ENCODE measurements at regions not wholly inside any gene's neighbourhood (a gene's known extent, or its start where the extent isn't known, plus 50 kb on each side); places are given as distances from the start of the nearest gene placed in this dataset.
A peak's percentile ranks its signal among the peaks of the same experiment; 100 is the strongest.
"Not testable (repeated sequence)": the region's sequence is repeated elsewhere in the genome, so short reads cannot be mapped to it uniquely, and the experiment has no call there.

- DNase-seq (ENCODE audit: low spot score), result no peak
Observed at GRCh38 chr12:86574143-86574542, 318.0 kb upstream of the MGAT4C start.

DNA sequence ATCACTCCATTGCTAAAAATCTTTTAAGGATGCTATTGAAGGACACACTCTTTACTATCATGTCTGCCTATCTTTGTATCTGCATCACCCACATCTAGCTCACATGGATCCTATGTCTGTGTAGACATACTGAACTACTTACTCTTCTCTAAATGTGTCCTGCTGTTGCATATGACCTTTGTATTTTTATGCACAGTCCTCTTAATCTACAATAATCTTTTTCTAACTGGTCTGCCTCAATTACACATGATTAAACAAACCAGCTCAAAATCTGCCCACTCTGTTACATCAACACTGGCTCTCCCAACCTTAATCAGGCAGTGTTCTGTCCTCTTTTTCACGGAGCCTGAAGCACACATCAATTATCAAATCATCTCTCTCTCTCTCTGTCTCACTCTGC lies 316.3 kb upstream of the MGAT4C start:
- DNase-seq (ENCODE audit: low spot score), result no peak

- no peak for DNase-seq (ENCODE audit: low spot score)
Observed at GRCh38 chr12:86565038-86565437, 308.8 kb upstream of the MGAT4C start.

DNA sequence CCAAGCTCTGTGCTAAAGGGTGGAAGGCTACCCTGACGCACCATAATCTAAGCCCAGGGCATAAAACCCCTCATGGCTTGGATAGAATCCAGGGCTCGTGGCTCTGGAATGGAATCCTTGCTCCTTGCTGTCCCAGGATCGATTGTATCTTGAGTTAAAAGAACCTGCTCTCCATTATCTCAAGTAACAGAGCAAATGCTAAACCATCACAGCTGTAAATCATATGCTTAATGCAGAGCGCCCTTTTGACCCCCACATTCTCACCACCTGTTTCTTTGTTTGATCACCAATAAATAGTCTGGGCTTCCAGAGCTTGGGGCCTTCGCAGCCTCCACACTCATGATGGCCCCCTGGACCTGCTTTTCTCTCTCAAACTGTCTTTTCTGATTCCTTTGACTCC lies 299.3 kb upstream of the MGAT4C start:
- DNase-seq (ENCODE audit: low spot score), result not testable (repeated sequence)

GRCh38 chr12:86551146-86551571 lies 295.0 kb upstream of the MGAT4C start:
- DNase-seq (ENCODE audit: low spot score), result no peak

DNA sequence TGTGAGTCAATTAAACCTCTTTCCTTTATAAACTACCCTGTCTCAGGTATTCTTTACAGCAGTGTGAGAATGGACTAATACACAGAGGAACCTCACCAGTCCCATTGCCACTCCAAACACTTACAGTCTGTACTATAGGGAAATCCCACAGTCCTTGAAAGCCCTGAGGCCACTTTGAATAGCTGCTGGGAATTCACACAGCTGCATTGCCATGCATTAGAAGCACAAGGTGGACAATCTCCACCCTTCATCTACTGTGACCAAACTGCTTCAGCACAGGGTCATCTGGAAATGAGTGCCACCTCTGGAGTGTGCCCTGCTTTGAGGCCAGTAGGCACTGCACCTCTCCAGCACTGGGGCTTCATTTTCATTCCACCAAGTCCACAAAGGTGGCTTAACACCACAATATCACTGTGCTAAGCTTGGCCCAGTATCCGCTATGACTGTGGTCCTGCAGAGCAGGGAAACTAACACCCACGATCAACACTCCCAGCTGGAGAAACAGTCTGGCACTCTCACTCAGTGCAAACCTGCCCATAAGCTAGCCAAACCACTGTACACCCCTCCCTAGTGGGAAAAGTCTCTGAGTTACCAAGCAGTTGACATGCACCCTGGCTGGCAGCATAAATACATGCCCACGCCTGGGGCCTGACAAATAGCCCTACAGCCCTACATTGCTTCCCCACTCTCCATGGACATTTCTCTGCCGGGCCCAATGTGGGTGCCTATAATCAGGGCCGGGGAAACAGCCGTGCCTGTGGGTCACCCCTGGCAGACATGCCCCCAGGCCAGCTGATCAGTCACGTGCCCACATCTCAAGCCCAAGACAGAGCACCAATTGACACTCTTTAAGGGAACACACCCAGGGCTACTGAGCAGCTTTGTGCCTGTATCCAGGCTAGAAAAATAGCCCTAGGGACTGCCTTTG lies 294.3 kb upstream of the MGAT4C start:
- no peak for DNase-seq (ENCODE audit: low spot score)

- no peak for DNase-seq (ENCODE audit: low spot score)
Observed at GRCh38 chr12:86543716-86544115, 287.5 kb upstream of the MGAT4C start.

DNA sequence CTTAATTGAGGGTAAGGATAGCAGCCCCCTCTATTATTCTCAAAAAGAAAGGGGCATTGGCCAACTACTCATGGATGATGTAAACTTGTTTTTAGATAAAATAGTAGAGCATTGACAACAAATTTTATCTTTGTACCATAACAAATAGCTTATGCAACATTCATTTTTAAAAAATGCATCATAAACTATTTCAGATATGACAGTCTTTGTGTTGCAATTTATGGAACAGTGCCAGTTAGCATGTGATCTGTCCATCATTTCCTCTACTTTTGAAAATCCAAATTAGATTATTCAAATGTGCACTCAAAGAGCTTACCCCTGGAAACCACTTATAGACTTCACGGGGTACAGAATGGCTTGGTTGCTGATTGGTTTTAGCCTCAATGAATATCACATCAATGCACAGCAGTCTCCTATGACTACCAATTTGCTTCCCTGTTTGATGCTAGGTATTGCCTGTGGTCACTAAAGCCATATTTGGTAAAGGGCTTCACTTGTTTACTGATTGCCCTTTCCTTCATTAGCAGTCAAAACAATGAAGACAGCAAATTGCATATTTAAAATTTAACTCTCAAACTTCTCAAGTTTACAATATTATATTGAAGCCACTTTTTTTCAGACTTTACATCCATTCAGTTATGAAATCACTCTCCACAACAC lies 274.9 kb upstream of the MGAT4C start:
- DNase-seq (ENCODE audit: low spot score), result peak; percentile 2

DNA sequence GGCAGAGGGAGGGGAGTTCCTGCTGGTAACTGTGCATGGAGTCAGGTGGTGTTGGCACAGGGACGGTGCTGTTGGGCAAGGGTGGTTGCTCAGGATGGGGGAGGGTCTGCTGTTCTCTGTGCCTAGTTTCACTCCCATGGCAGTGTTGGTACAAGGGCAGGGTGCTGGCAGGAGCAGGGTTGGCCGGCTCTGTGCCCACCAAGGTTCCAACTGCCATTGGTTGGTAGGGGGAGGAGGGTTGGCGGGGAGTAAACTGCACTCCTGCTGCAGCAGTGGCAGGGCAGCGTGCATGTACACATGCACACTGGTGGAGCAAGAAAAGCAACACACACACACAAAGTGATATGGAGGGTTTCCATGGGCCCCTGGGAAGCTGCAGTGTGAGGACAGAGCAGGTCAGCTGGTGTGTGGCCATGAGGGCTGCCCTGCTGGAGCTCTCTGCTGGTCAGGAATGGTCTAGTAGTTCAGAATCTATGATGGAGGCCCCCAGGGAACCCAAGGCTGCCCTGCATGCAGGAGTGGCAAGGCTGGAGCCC lies 269.9 kb upstream of the MGAT4C start:
- no peak for DNase-seq (ENCODE audit: low spot score)

- DNase-seq (ENCODE audit: low spot score), result no peak
Observed at GRCh38 chr12:86523844-86524243, 267.7 kb upstream of the MGAT4C start.

GRCh38 chr12:86521870-86522269 lies 265.7 kb upstream of the MGAT4C start:
- no peak for DNase-seq (ENCODE audit: low spot score)

GRCh38 chr12:86513226-86513625 lies 257.0 kb upstream of the MGAT4C start:
- DNase-seq (ENCODE audit: low spot score), result no peak

GRCh38 chr12:86496595-86496994 lies 240.4 kb upstream of the MGAT4C start:
- peak; percentile 26 for DNase-seq (ENCODE audit: low spot score)

- no peak for DNase-seq (ENCODE audit: low spot score)
Observed at GRCh38 chr12:86484473-86484872, 228.3 kb upstream of the MGAT4C start.

- no peak for DNase-seq (ENCODE audit: low spot score)
Observed at GRCh38 chr12:86473231-86473630, 217.0 kb upstream of the MGAT4C start.

DNA sequence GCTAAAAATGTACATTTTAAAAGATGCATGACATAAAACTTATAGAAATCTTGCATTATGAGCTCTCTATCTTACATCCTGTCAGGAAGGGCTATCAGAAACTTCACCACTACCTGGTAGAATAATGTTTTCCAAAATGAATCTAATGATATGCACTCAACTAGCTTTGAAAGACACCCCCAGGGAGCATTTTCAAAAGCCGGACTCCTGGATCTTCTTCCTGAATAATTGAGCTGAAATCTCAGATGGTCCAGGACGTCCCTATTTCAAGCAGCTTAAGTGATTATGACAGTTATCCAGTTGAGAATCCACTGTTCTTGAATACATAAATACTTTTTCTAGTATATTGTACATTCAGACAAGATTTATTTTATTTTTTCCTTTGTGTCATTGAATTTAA lies 200.6 kb upstream of the MGAT4C start:
- no peak for DNase-seq (ENCODE audit: low spot score)

DNA sequence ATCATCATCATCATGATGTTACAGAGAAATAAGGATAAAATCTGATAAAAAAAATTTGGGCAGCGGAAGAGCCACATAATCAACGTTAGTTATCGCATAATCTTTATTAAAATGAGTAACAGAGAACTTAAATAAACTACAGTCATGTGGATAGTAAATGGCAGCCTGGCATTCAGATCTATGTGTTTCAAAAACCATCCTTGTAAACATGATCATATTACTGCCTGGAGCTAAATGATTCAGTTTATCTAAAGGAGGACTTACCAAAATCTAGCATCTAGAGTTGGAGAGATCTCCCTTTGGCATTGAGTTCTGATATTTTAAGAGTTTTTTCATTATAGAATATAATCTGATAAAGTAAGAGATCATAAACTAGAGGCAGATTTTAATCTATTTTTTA lies 200.1 kb upstream of the MGAT4C start:
- DNase-seq (ENCODE audit: low spot score), result no peak

- DNase-seq (ENCODE audit: low spot score), result peak; percentile 23
Observed at GRCh38 chr12:86445356-86445755, 189.2 kb upstream of the MGAT4C start.

GRCh38 chr12:86435053-86435452 lies 178.9 kb upstream of the MGAT4C start:
- DNase-seq (ENCODE audit: low spot score), result no peak

DNA sequence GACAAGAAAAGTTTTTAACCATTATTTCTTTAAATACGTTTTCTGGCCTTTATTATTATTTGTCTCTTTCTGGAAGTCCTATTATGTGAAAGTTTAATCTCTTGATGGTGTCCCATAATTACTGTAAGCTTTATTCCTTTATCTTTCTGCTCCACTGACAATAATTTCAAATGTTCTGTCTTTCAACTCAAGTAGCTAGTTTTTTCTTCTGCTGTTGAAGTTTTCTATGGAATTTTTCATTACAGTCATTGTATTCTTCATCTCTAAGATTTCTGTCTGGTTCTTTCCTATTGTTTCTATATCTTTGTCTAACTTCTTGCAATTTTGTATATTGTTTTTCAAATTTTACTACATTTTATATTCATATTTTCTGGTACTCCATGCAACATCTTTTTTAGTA lies 173.6 kb upstream of the MGAT4C start:
- DNase-seq (ENCODE audit: low spot score), result no peak

DNA sequence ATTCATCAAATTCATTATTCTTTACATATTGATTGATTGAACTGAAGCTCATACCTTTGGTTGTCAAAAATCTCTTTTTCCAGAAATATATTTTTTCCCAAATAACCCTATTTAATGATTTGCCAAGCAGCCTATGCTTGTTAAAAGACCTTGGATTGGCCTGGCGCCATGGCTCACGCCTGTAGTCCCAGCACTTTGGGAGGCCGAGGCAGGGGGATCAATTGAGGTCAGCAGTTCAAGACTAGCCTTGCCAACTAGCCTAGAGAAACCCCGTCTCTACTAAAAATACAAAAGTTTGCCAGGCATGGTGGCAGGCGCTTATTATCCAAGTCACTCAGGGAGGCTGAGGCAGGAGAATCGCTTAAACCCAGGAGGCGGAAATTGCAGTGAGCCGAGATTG lies 165.1 kb upstream of the MGAT4C start:
- DNase-seq (ENCODE audit: low spot score), result no peak

DNA sequence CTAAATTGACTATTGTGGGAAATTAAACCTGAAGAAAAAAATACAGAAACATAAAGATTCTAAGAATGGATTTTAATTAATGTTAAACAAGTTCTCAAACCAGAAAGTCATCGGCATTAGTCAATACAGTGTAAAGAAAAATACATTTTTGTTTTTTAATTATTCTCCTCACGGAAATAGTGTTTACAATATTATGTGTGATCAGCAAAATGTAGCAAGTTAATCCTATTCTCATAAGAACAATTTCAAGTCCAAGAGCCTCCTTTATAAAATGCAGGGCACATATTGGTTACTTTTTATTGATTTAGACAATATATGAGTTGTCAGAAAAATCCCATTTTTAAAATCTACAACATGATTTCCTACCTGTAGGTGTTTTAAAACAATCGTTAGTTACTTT lies 158.0 kb upstream of the MGAT4C start:
- DNase-seq (ENCODE audit: low spot score), result no peak

DNA sequence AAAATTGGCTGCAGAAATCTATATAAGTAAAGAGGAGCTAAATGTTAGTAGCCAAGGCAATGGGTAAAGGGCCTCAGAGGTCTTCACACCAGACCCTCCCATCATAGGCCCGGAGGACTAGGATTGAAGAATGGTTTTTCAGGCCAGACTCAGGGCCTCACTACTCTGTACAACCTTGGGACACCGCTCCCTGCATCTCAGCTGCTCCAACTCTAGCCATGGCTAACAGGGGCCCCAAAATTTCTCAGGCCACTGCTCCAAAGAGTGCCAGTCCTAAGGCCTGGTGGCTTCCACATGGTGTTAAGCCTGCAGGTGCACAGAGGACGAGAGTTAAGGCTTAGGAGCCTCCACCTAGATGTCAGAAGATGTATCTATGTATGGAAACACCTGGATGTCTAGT lies 155.5 kb upstream of the MGAT4C start:
- DNase-seq (ENCODE audit: low spot score), result no peak

All from RKO (cell line).